Tibial nerve (tissue), 4 donors: ENCODE measurements at regions not wholly inside any gene's neighbourhood (a gene's known extent, or its start where the extent isn't known, plus 50 kb on each side); places are given as distances from the start of the nearest gene placed in this dataset.

Experiments used
- DNase-seq, 2 donors: peaks; one replicate each; pipeline ENCODE4 v3.0.0-alpha.2; 2019; ENCODE audit warnings: low spot score in 2 of 2
- H3K27ac ChIP-seq, 4 donors: fragments of 200-600 bp; sonication (generic) in 3 of 4; one replicate each; pipeline ENCODE4 v1.5.1; 2017 to 2019; ENCODE audit warnings: mild to moderate bottlenecking in 1 of 4
- H3K27me3 ChIP-seq, 2 donors: fragments of 200-600 bp; sonication (generic) in 1 of 2; one replicate each; pipeline versions ENCODE4 v1.5.1 to v1.6.0; 2017 to 2019
- H3K36me3 ChIP-seq, 3 donors: fragments of 200-600 bp; sonication (generic); one replicate each; pipeline ENCODE4 v1.5.1; 2018 to 2019
- H3K4me1 ChIP-seq, 4 donors: fragments of 200-600 bp; sonication (generic) in 3 of 4; one replicate each; pipeline ENCODE4 v1.5.1; 2017 to 2019
- H3K4me3 ChIP-seq, 4 donors: fragments of 200-600 bp; sonication (generic) in 3 of 4; one replicate each; pipeline ENCODE4 v1.5.1; 2017 to 2019; ENCODE audit warnings: mild to moderate bottlenecking in 1 of 4, moderate library complexity in 1 of 4
- H3K9me3 ChIP-seq, 4 donors: fragments of 200-600 bp; sonication (generic) in 3 of 4; one replicate each; pipeline ENCODE4 v1.5.1; 2017 to 2019
- EP300 ChIP-seq, 2 donors: sonication (generic); formaldehyde crosslinking; IDR thresholded peaks; one replicate each; pipeline ENCODE4 v1.6.1; 2017; ENCODE audit warnings: antibody characterized with exemption in 2 of 2, mild to moderate bottlenecking in 1 of 2
- POLR2A ChIP-seq, 2 donors: fragments of 450-650 bp; IDR thresholded peaks; one replicate each; pipeline ENCODE4 v1.6.1; 2017; ENCODE audit warnings: antibody characterized with exemption in 2 of 2, mild to moderate bottlenecking in 2 of 2, moderate library complexity in 2 of 2
- WGBS, 2 donors: methylation state at CpG; one replicate each; pipeline ENCODE4 v1.1.5; 2018; 5-methylcytosine and 5-hydroxymethylcytosine counted together
- TF ChIP-seq, protein P1 (sequence below), 5 experiments: fragments of 200-600 bp in 3 of 5; fragments of 450-650 bp in 2 of 5; sonication (generic) in 3 of 5; IDR thresholded peaks; one replicate each; pipeline ENCODE4 v1.5.1; 2016 to 2019; ENCODE audit warnings: antibody characterized with exemption in 5 of 5, mild to moderate bottlenecking in 3 of 5, moderate library complexity in 2 of 5

DNA sequence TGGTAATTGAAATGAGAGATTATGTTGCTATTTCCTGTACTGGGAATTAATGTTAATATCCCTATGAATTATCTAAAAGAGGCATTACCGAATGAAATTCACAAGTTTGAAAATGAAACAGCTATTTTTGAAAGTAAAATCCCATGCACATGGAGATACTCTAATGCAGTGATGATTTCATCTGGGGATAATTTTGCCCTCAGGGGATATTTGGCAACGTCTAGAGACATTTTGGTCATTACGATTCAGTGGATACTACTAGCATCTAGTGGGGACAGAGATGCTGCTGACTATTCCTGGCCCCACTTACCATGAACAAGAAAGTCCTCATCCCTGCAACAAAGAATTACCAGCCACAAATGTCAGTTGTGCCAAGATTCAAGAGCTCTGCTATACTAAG, 500.9 kb downstream of the EFNA5 start:
- H3K27me3 ChIP-seq = no peaks in the 10 kb centered on the region
- WGBS, 2 donors = 65 to 73% methylated on average over 3 of the region's 3 CpGs
- no peak for DNase-seq
- H3K36me3 ChIP-seq = no peaks in the 10 kb centered on the region
- no peak overlapping the region for H3K4me3 ChIP-seq
- no peaks in the 10 kb centered on the region for H3K4me1 ChIP-seq
- H3K9me3 ChIP-seq = peaks cover 0 to 9% (median 0%) of the 10 kb centered on the region in 4 donors
- TF ChIP-seq EP300 (IDR thresholded peaks at IDR 0.05) (no peak), POLR2A (IDR thresholded peaks at IDR 0.05) (no peak)
- TF ChIP-seq, protein P1, sequence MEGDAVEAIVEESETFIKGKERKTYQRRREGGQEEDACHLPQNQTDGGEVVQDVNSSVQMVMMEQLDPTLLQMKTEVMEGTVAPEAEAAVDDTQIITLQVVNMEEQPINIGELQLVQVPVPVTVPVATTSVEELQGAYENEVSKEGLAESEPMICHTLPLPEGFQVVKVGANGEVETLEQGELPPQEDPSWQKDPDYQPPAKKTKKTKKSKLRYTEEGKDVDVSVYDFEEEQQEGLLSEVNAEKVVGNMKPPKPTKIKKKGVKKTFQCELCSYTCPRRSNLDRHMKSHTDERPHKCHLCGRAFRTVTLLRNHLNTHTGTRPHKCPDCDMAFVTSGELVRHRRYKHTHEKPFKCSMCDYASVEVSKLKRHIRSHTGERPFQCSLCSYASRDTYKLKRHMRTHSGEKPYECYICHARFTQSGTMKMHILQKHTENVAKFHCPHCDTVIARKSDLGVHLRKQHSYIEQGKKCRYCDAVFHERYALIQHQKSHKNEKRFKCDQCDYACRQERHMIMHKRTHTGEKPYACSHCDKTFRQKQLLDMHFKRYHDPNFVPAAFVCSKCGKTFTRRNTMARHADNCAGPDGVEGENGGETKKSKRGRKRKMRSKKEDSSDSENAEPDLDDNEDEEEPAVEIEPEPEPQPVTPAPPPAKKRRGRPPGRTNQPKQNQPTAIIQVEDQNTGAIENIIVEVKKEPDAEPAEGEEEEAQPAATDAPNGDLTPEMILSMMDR (IDR thresholded peaks at IDR 0.05) = no peak
- H3K27ac ChIP-seq = no peak overlapping the region

DNA sequence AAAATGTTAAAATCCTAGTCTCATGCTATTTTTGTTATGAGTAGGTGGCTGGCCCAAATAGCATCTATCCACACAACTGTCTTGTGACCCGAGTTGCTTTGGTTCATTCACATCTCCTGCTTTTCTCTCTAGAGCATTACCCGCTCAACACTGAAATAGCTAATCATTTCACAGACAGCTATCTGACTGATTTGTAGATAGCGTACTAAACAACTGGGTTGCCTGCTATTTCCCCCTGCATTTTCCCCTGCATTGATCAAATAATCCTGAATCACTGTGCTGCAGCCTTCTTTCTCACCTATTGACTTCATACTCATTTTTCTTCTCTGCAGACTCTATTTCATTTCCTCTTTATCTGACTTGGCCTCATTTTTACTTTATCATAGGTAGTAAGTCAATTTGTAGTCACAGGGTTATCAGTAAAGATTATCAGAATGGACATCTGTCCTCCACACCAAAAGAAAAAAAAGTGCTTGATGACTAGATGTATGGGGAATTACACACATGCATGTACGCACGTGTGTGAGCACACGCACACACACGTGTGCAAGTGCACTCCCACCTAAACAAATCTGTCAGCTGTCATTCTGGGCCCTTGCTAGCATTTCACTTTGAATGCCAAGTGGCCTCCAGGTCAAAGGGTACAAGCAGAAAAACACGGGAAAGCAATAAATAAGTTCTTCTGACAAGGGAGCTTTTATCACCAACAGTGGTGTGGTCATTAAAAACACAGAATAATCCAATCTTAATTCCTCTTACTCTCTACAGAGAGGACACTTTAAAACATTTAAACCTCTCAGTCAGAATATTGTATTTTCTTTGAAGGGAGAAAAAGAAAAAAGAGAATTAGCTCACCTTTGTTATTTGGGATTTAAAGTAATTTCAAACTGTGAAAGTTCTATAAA, 501.6 kb downstream of the EFNA5 start:
- H3K4me3 ChIP-seq = no peak overlapping the region
- H3K27me3 ChIP-seq = no peaks in the 10 kb centered on the region

DNA sequence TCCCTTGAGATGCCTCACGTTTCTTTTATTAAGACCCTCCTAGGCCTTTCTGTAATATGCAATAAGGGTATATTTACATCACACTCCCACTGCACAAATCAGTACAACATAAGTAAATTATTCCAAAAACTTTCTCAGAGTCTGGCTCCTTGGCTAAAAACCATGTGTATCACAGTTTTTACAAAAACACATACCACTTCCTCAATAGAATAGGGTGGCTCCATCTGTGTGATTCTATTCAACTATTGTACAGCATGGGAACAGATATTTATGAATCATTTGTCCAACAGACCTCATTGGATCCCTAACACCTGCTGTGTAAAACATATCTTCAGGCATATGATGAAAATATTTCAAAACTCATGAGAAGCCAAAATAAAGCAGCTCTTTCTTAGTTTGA, 502.7 kb downstream of the EFNA5 start:
- H3K27ac ChIP-seq = no peak overlapping the region
- no peaks in the 10 kb centered on the region for H3K27me3 ChIP-seq
- no peaks in the 10 kb centered on the region for H3K36me3 ChIP-seq
- no peaks in the 10 kb centered on the region for H3K4me1 ChIP-seq
- peaks cover 0 to 9% (median 0%) of the 10 kb centered on the region in 4 donors for H3K9me3 ChIP-seq
- TF ChIP-seq EP300 (IDR thresholded peaks at IDR 0.05) = no peak
- no peak for TF ChIP-seq POLR2A (IDR thresholded peaks at IDR 0.05)
- TF ChIP-seq, protein P1 (IDR thresholded peaks at IDR 0.05) = no peak
- H3K4me3 ChIP-seq = no peak overlapping the region
- 78 to 84% methylated on average over 1 of the region's 1 CpG for WGBS, 2 donors
- no peak for DNase-seq

More for the DNA sequence above, 501.6 kb downstream of the EFNA5 start:
- no peak for DNase-seq
- Histone ChIP-seq H3K4me1 (no peaks in the 10 kb centered on the region), H3K9me3 (peaks cover 0 to 9% (median 0%) of the 10 kb centered on the region in 4 donors), H3K27ac (no peak overlapping the region), H3K36me3 (no peaks in the 10 kb centered on the region)
- WGBS, 2 donors = 77 to 78% methylated on average over 8 of the region's 8 CpGs
- TF ChIP-seq, protein P1 (IDR thresholded peaks at IDR 0.05) = no peak
- TF ChIP-seq EP300 (IDR thresholded peaks at IDR 0.05) = no peak
- TF ChIP-seq POLR2A (IDR thresholded peaks at IDR 0.05) = no peak

DNA sequence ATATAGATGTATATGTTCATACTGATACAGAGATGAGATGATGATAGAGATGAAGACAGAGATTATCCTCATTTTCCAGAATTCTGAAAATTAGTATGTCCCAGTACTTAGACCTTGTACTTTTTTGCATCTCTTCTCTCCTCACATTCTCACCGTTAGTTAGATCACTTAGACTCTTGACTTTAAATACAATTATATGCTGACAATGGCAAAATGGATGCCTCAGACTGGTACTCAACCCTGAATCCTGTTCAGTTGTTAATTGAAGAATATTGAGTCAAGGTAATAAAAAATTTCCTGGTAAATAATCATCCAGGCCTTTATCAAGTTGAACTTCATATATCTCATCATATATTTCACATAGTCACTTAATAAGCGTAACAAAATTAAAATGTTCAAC, 505.4 kb downstream of the EFNA5 start:
- Histone ChIP-seq H3K4me1 (no peaks in the 10 kb centered on the region), H3K27me3 (no peaks in the 10 kb centered on the region), H3K9me3 (peaks cover 0 to 4% (median 0%) of the 10 kb centered on the region in 4 donors), H3K27ac (no peak overlapping the region), H3K36me3 (no peaks in the 10 kb centered on the region), H3K4me3 (no peak overlapping the region)
- no peak for DNase-seq
- no peak for TF ChIP-seq EP300 (IDR thresholded peaks at IDR 0.05)
- TF ChIP-seq, protein P1 (IDR thresholded peaks at IDR 0.05) = no peak
- no peak for TF ChIP-seq POLR2A (IDR thresholded peaks at IDR 0.05)
- 47 to 74% methylated on average over 2 of the region's 2 CpGs for WGBS, 2 donors

DNA sequence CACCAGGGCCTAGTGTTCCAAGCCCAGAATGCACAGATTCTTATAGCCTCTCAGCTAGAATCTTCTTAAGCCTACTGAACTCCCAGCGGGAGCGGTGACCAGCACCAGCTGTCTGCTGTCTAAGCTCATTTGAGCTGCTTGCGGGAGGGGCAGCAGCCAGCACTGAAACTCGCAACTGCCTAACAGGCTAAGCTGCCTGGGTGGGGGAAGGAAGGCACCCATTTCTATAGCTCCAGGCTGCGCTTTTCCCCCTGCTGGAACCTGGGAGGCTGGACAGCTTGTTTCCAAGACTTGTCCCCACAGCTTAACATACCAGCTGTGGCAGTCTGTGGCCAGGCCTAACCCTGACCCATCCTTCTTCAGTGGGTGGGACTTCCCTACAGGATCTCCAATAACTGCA, 512.9 kb downstream of the EFNA5 start:
- Histone ChIP-seq H3K4me3 (no peak overlapping the region), H3K27ac (no peak overlapping the region), H3K36me3 (no peaks in the 10 kb centered on the region), H3K4me1 (no peaks in the 10 kb centered on the region), H3K27me3 (no peaks in the 10 kb centered on the region), H3K9me3 (no peaks in the 10 kb centered on the region)
- DNase-seq = no peak
- TF ChIP-seq, protein P1 (IDR thresholded peaks at IDR 0.05) = no peak
- no peak for TF ChIP-seq POLR2A (IDR thresholded peaks at IDR 0.05)
- 98 to 100% methylated on average over 5 of the region's 5 CpGs for WGBS, 2 donors
